BLaER1 (cell line): ENCODE measurements at regions not wholly inside any gene's neighbourhood (a gene's known extent, or its start where the extent isn't known, plus 50 kb on each side); places are given as distances from the start of the nearest gene placed in this dataset.
"Not testable (repeated sequence)": the region's sequence is repeated elsewhere in the genome, so short reads cannot be mapped to it uniquely, and the experiment has no call there.

Experiments
- H3K27ac ChIP-seq: shearing (Covaris generic); formaldehyde crosslinking; 2 replicates; pipeline ENCODE4 v1.8.1; 2022
- H3K27me3 ChIP-seq: shearing (Covaris generic); formaldehyde crosslinking; 2 replicates; pipeline ENCODE4 v1.8.1; 2022
- H3K36me3 ChIP-seq: shearing (Covaris generic); formaldehyde crosslinking; 2 replicates; pipeline ENCODE4 v1.8.1; 2022
- H3K4me1 ChIP-seq: shearing (Covaris generic); formaldehyde crosslinking; 2 replicates; pipeline ENCODE4 v1.8.1; 2022
- H3K4me2 ChIP-seq: shearing (Covaris generic); formaldehyde crosslinking; 2 replicates; pipeline ENCODE4 v1.8.1; 2022
- H3K4me3 ChIP-seq: shearing (Covaris generic); formaldehyde crosslinking; 2 replicates; pipeline ENCODE4 v1.8.1; 2022
- H3K9ac ChIP-seq: shearing (Covaris generic); formaldehyde crosslinking; 2 replicates; pipeline ENCODE4 v1.8.1; 2022
- H3K9me3 ChIP-seq: shearing (Covaris generic); formaldehyde crosslinking; 2 replicates; pipeline ENCODE4 v1.8.1; 2022
- H4K20me1 ChIP-seq: shearing (Covaris generic); formaldehyde crosslinking; 2 replicates; pipeline ENCODE4 v1.8.1; 2022
- Cebpa-rat ChIP-seq: shearing (Covaris generic); IDR thresholded peaks from 2 replicates; pipeline ENCODE4 v1.8.1; 2022

GRCh38 chr13:90454002-90454636, 893.4 kb upstream of the MIR17HG start:
- H3K27ac ChIP-seq: no peak overlapping the region
- no peak overlapping the region for H3K9ac ChIP-seq
- no peak overlapping the region for H3K4me3 ChIP-seq
- no peaks in the 10 kb centered on the region for H3K27me3 ChIP-seq
- H3K9me3 ChIP-seq: no peaks in the 10 kb centered on the region
- no peaks in the 10 kb centered on the region for H4K20me1 ChIP-seq
- H3K4me2 ChIP-seq: no peak overlapping the region
- H3K4me1 ChIP-seq: no peaks in the 10 kb centered on the region
- TF ChIP-seq Cebpa-rat: no peak
- H3K36me3 ChIP-seq: no peaks in the 10 kb centered on the region

- no peak for TF ChIP-seq Cebpa-rat
- no peaks in the 10 kb centered on the region for H3K27me3 ChIP-seq
These were observed 892.4 kb upstream of the MIR17HG start for GRCh38 chr13:90455067-90455466.

GRCh38 chr13:90455823-90456222, 891.7 kb upstream of the MIR17HG start:
- H3K9ac ChIP-seq: no peak overlapping the region
- no peak overlapping the region for H3K27ac ChIP-seq
- H3K4me2 ChIP-seq: no peak overlapping the region
- no peaks in the 10 kb centered on the region for H3K9me3 ChIP-seq
- H4K20me1 ChIP-seq: no peaks in the 10 kb centered on the region
- H3K4me3 ChIP-seq: no peak overlapping the region
- H3K27me3 ChIP-seq: no peaks in the 10 kb centered on the region
- TF ChIP-seq Cebpa-rat: no peak
- no peaks in the 10 kb centered on the region for H3K4me1 ChIP-seq
- no peaks in the 10 kb centered on the region for H3K36me3 ChIP-seq

More at GRCh38 chr13:90455067-90455466, 892.4 kb upstream of the MIR17HG start:
- Histone ChIP-seq H3K9ac (no peak overlapping the region), H3K9me3 (no peaks in the 10 kb centered on the region), H3K4me2 (no peak overlapping the region), H3K36me3 (no peaks in the 10 kb centered on the region), H3K27ac (no peak overlapping the region), H3K4me1 (no peaks in the 10 kb centered on the region), H4K20me1 (no peaks in the 10 kb centered on the region), H3K4me3 (no peak overlapping the region)

GRCh38 chr13:90461398-90461797, 886.1 kb upstream of the MIR17HG start:
- no peaks in the 10 kb centered on the region for H3K9me3 ChIP-seq
- TF ChIP-seq Cebpa-rat: no peak

GRCh38 chr13:90477216-90477615, 870.3 kb upstream of the MIR17HG start:
- no peaks in the 10 kb centered on the region for H3K27me3 ChIP-seq
- no peak overlapping the region for H3K4me2 ChIP-seq
- H4K20me1 ChIP-seq: no peaks in the 10 kb centered on the region
- no peaks in the 10 kb centered on the region for H3K9me3 ChIP-seq
- TF ChIP-seq Cebpa-rat: no peak
- H3K4me1 ChIP-seq: no peaks in the 10 kb centered on the region
- H3K4me3 ChIP-seq: no peak overlapping the region
- no peak overlapping the region for H3K9ac ChIP-seq
- no peaks in the 10 kb centered on the region for H3K36me3 ChIP-seq
- no peak overlapping the region for H3K27ac ChIP-seq

More at GRCh38 chr13:90461398-90461797, 886.1 kb upstream of the MIR17HG start:
- Histone ChIP-seq H3K36me3 (no peaks in the 10 kb centered on the region), H3K4me2 (no peak overlapping the region), H3K9ac (no peak overlapping the region), H3K27me3 (no peaks in the 10 kb centered on the region), H3K4me3 (no peak overlapping the region), H4K20me1 (no peaks in the 10 kb centered on the region), H3K4me1 (no peaks in the 10 kb centered on the region), H3K27ac (no peak overlapping the region)

GRCh38 chr13:90483906-90484305, 863.6 kb upstream of the MIR17HG start:
- Histone ChIP-seq H3K9me3 (no peaks in the 10 kb centered on the region), H3K9ac (no peak overlapping the region)
- TF ChIP-seq Cebpa-rat: no peak

DNA sequence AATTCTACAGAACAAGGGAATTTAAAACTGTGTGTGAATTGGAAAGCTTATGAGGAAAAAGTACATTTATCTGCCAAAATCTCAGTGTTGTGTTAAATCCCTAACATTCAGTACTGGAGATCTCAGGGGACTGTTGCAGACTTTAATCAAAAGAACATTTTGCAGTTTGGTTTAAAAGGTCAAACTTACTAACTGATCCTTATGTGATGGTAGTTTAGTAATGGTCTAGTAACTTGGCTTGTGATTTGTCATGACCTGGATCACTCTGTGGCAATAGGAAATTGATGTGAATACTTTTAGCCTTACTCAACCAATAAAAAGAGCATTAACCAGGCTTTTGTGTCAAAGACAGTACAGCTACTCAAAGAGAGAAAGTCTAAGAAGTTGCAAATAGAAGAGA, 862.1 kb upstream of the MIR17HG start:
- H4K20me1 ChIP-seq: no peaks in the 10 kb centered on the region
- no peaks in the 10 kb centered on the region for H3K27me3 ChIP-seq
- no peaks in the 10 kb centered on the region for H3K4me1 ChIP-seq
- H3K4me2 ChIP-seq: no peak overlapping the region
- no peaks in the 10 kb centered on the region for H3K9me3 ChIP-seq
- no peak overlapping the region for H3K9ac ChIP-seq
- no peak for TF ChIP-seq Cebpa-rat
- no peaks in the 10 kb centered on the region for H3K36me3 ChIP-seq
- H3K27ac ChIP-seq: no peak overlapping the region
- H3K4me3 ChIP-seq: no peak overlapping the region

More at GRCh38 chr13:90483906-90484305, 863.6 kb upstream of the MIR17HG start:
- Histone ChIP-seq H3K27me3 (no peaks in the 10 kb centered on the region), H3K27ac (no peak overlapping the region), H3K4me3 (no peak overlapping the region), H3K4me2 (no peak overlapping the region), H3K36me3 (no peaks in the 10 kb centered on the region), H4K20me1 (no peaks in the 10 kb centered on the region), H3K4me1 (no peaks in the 10 kb centered on the region)

DNA sequence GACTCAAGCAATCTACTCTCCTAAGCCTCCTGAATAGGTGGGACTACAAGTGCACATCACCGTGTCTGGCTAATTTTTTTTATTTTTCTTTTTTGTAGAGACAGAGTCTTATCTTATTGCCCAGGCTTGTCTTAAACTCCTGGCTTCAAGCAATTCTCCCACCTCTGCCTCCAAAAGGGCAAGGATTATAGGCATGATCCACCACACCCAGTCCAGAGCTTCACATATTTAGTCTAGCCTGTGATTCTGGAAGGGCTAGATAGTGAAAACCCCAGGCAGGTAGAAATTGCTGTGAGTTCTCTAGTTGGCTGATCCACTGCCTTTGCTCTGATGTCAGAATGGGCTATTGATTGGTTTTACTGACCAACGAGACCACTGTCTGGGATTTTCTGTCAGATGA, 854.6 kb upstream of the MIR17HG start:
- no peak overlapping the region for H3K4me2 ChIP-seq
- H3K27ac ChIP-seq: no peak overlapping the region

GRCh38 chr13:90493667-90494066, 853.8 kb upstream of the MIR17HG start:
- Histone ChIP-seq H3K36me3 (no peaks in the 10 kb centered on the region), H3K27ac (no peak overlapping the region), H3K4me2 (0 out of 2 replicates have a peak overlapping the region, but pooled peaks have one; percentile 1), H3K9me3 (peaks cover 7% of the 10 kb centered on the region), H3K27me3 (no peaks in the 10 kb centered on the region), H3K4me1 (no peaks in the 10 kb centered on the region), H3K9ac (no peak overlapping the region), H3K4me3 (no peak overlapping the region), H4K20me1 (no peaks in the 10 kb centered on the region)
- TF ChIP-seq Cebpa-rat: no peak

More for the DNA sequence above, 854.6 kb upstream of the MIR17HG start:
- Histone ChIP-seq H3K27me3 (no peaks in the 10 kb centered on the region), H4K20me1 (no peaks in the 10 kb centered on the region), H3K9me3 (peaks cover 7% of the 10 kb centered on the region), H3K9ac (no peak overlapping the region), H3K4me1 (no peaks in the 10 kb centered on the region), H3K4me3 (no peak overlapping the region), H3K36me3 (no peaks in the 10 kb centered on the region)
- no peak for TF ChIP-seq Cebpa-rat

DNA sequence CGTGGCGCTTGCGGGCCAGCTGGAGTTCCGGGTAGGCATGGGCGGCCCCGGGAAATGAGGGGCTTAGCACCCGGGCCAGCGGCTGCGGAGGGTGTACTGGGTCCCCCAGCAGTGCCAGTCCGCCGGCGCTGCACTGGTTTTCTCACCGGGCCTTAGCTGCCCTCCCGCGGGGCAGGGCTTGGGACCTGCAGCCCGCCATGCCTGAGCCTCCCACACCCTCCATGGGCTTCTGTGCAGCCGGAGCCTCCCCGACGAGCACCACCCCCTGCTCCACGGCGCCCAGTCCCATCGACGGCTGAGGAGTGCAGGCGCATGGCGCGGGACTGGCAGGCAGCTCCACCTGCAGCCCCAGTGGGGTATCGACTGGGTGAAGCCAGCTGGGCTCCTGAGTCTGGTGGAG, 852.6 kb upstream of the MIR17HG start:
- not testable (repeated sequence) for H3K4me3 ChIP-seq, H3K27me3 ChIP-seq, H3K9ac ChIP-seq, H3K9me3 ChIP-seq, H3K4me1 ChIP-seq, H4K20me1 ChIP-seq, H3K4me2 ChIP-seq, H3K36me3 ChIP-seq, H3K27ac ChIP-seq

DNA sequence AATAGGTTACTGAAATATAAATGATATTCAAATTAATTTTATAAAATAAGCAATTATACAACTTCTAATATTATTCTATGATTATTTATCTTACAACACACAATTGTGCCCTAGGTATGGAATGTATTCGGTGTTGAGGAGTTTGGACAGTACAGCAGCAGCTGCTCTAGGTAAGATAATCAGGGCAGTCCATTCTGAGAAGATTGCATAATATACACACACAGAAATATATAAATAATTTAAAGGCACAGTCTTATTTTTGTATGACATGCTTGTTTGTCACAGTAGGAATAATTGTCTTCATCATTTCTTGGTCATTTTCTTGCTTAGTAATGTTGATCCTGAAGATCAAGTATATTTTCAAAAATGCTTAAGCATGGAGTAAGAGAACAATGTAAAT, 849.4 kb upstream of the MIR17HG start:
- TF ChIP-seq Cebpa-rat: no peak
- no peaks in the 10 kb centered on the region for H4K20me1 ChIP-seq
- H3K9ac ChIP-seq: no peak overlapping the region
- H3K4me1 ChIP-seq: no peaks in the 10 kb centered on the region
- H3K4me2 ChIP-seq: no peak overlapping the region
- no peaks in the 10 kb centered on the region for H3K27me3 ChIP-seq
- H3K4me3 ChIP-seq: no peak overlapping the region
- no peaks in the 10 kb centered on the region for H3K36me3 ChIP-seq
- peaks cover 7% of the 10 kb centered on the region for H3K9me3 ChIP-seq
- no peak overlapping the region for H3K27ac ChIP-seq
